Brain microvascular endothelial cell (primary cell): ENCODE measurements at regions not wholly inside any gene's neighbourhood (a gene's known extent, or its start where the extent isn't known, plus 50 kb on each side); places are given as distances from the start of the nearest gene placed in this dataset.

Experiments
- DNase-seq: peaks from one replicate; pipeline ENCODE4 v3.0.0-alpha.2; 2020
- H3K27ac ChIP-seq: fragments of 250-450 bp; sonication (Bioruptor Pico); 2 replicates; pipeline ENCODE4 v1.5.1; 2020; ENCODE audit warnings: mild to moderate bottlenecking, moderate library complexity
- H3K27me3 ChIP-seq: fragments of 250-450 bp; sonication (Bioruptor Pico); replicated peaks from 2 replicates; pipeline ENCODE4 v1.5.1; 2020; ENCODE audit warnings: mild to moderate bottlenecking
- H3K36me3 ChIP-seq: fragments of 250-450 bp; sonication (Bioruptor Pico); replicated peaks from 2 replicates; pipeline ENCODE4 v1.5.1; 2020; ENCODE audit warnings: mild to moderate bottlenecking
- H3K4me3 ChIP-seq: 2 replicates; pipeline ENCODE4 v1.5.1; 2011; ENCODE audit warnings: low read depth, mild to moderate bottlenecking, control low read depth, low read length, moderate library complexity
- in situ Hi-C: cut with HindIII; loops from 2 replicates; pipeline ENCODE4 v1.10.0; 2017; ENCODE audit warnings: low sequenced_read_pairs, low pct_ligation_motif_present
- TF ChIP-seq, protein P1 (sequence below): IDR thresholded peaks from 2 replicates; pipeline ENCODE4 v1.5.1; 2011; ENCODE audit warnings: low read depth, mild to moderate bottlenecking, moderate library complexity, low read length, control low read depth, inconsistent platforms; ENCODE audit errors: missing control alignments

DNA sequence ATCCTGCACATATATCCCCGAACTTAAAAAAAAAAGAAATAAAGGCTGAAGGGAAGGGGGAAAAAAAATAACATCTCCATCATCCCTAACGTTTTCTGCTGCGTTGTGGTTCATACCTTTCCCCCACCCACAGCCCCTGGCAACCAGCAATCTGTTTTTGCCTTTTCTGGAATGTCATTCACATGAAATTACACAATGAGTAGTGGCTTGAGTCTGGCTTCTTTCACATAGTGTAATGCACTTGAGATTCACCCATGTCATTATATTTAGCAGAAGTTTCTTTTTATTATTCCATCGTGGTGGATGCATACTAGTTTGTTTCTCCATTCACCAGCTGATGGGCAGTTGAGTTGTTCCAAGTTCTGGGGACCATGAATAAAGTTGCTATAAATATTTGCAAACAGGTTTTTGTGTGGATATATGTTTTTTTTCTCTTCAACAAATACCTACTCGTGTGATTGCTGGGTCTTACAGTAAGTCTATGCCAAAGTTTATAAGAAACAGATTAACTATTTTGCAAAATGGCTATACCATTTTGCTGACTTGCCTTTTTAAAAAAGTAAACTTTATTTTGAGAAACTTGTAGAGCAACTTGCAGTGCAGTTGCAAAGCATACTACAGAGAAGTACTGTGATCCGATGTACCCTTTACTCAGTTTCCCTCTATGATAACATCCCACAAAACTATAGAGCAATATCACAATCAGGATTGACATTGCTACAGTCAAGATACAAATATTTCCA, 322.5 kb downstream of the LPIN1 start:
- H3K27me3 ChIP-seq = no peaks in the 10 kb centered on the region
- H3K27ac ChIP-seq = no peak overlapping the region
- no peaks in the 10 kb centered on the region for H3K36me3 ChIP-seq
- DNase-seq = no peak
- TF ChIP-seq, protein P1, sequence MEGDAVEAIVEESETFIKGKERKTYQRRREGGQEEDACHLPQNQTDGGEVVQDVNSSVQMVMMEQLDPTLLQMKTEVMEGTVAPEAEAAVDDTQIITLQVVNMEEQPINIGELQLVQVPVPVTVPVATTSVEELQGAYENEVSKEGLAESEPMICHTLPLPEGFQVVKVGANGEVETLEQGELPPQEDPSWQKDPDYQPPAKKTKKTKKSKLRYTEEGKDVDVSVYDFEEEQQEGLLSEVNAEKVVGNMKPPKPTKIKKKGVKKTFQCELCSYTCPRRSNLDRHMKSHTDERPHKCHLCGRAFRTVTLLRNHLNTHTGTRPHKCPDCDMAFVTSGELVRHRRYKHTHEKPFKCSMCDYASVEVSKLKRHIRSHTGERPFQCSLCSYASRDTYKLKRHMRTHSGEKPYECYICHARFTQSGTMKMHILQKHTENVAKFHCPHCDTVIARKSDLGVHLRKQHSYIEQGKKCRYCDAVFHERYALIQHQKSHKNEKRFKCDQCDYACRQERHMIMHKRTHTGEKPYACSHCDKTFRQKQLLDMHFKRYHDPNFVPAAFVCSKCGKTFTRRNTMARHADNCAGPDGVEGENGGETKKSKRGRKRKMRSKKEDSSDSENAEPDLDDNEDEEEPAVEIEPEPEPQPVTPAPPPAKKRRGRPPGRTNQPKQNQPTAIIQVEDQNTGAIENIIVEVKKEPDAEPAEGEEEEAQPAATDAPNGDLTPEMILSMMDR = no peak
- no peak overlapping the region for H3K4me3 ChIP-seq
- in situ Hi-C loops = no loop called here

DNA sequence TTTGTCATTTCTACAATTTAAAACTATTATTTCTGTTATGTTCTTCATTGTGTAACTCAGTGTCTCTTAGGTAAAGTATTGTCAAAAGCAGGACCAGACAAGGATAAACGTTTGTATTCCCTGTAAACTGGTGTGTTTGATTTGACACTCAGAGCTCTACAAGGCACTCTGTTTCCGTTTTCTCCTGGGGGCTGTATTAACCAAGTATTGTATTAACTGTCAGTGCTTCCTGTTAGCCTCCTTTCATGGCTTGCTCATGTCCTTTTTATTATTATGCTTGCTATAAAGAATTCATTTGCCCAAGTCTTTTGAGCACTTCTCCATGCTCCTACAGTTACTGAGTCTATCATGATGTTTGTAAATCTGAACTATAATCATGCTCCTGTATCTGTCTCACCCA, 323.7 kb downstream of the LPIN1 start:
- in situ Hi-C loops = no loop called here
- no peaks in the 10 kb centered on the region for H3K27me3 ChIP-seq
- no peak overlapping the region for H3K27ac ChIP-seq
- no peak for DNase-seq
- no peaks in the 10 kb centered on the region for H3K36me3 ChIP-seq
- no peak overlapping the region for H3K4me3 ChIP-seq
- TF ChIP-seq, protein P1 = no peak

DNA sequence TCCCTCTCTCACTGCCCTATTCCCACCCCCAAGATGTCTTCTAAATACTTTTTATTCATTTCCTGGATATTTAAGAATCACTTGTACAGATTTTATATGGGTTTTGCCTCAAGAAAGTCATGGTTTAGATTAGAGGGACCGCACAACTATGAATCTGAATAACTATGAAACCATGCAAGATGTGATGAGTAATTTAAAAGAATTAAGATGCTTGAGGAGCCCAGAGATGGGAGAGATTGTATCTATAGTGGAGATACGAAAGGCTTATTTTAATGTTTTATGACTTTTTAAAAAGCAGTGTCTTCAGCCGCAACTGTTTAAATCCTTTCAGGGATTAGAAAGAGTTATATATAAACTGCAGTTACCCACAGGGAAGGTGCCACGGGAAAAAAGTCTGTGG, 324.1 kb downstream of the LPIN1 start:
- no peak overlapping the region for H3K27ac ChIP-seq

DNA sequence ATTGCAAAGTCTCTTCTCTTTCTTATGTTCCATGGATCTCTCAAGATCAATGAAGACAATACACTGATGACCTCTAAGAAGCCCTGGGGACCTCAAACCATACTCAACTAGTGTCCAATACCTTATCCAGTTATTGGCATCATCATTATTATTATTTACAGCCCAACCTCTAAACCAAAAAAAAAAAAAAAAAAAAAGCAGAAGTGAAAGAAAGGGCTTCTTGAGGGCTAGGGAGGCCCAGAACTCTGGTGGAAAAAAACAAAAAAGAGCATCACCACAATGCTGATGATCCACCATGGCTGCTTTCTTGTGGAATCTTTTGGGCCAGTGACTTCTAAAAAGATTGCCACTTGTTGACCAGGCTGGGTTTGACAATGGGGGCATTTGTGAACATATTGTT, 324.9 kb downstream of the LPIN1 start:
- in situ Hi-C loops = no loop called here
- H3K27ac ChIP-seq = no peak overlapping the region

More for the DNA sequence above, 324.1 kb downstream of the LPIN1 start:
- no peak for DNase-seq
- H3K4me3 ChIP-seq = no peak overlapping the region
- in situ Hi-C loops = no loop called here
- TF ChIP-seq, protein P1 = no peak
- H3K36me3 ChIP-seq = no peaks in the 10 kb centered on the region
- no peaks in the 10 kb centered on the region for H3K27me3 ChIP-seq

DNA sequence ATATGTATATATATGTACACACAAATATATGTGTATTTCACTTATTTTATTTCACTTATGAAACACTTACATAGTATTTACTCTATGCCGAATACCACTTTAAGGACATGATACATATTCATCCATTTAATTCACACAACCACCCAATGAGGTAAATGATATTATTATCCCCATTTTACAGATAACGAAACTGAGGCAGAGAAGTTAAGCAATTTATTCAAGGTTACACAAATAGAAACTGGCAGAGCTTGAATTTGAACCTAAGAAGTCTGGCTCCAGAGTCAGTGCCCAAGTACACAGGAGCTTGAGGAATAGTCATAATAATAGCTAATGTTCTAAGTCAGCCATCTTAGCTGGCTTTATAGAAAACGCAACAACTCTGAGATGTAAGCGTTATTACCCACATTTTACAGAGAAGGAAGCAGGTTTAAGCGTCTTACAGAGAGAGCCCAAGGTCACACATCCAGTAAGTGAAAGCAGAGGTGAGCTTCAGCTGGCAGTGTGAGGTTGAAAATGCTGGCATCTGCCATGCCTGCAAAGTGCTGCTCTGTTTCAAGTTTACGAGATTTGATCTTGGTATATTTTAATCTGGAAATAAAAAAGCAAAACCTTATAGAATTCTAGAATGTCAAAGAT, 326.9 kb downstream of the LPIN1 start:
- H3K36me3 ChIP-seq = no peaks in the 10 kb centered on the region
- in situ Hi-C loops = no loop called here
- DNase-seq = no peak
- no peak overlapping the region for H3K27ac ChIP-seq
- H3K27me3 ChIP-seq = no peaks in the 10 kb centered on the region
- no peak overlapping the region for H3K4me3 ChIP-seq
- TF ChIP-seq, protein P1 = no peak

More for the DNA sequence above, 324.9 kb downstream of the LPIN1 start:
- TF ChIP-seq, protein P1 = no peak
- Histone ChIP-seq H3K36me3 (no peaks in the 10 kb centered on the region), H3K27me3 (no peaks in the 10 kb centered on the region), H3K4me3 (no peak overlapping the region)
- no peak for DNase-seq
